GM12873 (cell line): ENCODE measurements at regions not wholly inside any gene's neighbourhood (a gene's known extent, or its start where the extent isn't known, plus 50 kb on each side); places are given as distances from the start of the nearest gene placed in this dataset.

Source experiments
- TF ChIP-seq, protein P1 (sequence below): IDR thresholded peaks from 2 replicates; pipeline ENCODE4 v1.5.1; 2012; ENCODE audit warnings: low read depth, mild to moderate bottlenecking, moderate library complexity, low read length, control low read depth; ENCODE audit not compliant: insufficient read depth; ENCODE audit errors: missing control alignments

DNA sequence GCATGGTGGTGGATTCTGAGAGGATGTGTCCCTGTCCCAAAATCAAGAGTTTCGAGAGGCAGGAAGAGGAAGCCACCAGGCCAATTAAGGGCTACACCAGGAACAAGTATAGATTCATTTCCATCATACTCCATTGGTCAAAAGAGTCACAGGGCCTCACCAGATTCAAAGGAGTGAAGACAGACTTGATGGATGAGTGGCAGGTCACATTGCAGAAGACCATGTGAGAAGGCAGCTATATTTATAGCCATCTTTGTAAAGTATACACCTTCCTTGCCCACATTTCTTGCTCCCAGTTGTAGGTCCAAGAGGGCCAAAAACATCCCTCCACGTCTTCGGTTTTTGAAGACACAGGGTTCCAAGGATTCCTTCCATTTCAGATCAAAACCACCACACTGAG lies 406.0 kb downstream of the BCOR start:
- TF ChIP-seq, protein P1, sequence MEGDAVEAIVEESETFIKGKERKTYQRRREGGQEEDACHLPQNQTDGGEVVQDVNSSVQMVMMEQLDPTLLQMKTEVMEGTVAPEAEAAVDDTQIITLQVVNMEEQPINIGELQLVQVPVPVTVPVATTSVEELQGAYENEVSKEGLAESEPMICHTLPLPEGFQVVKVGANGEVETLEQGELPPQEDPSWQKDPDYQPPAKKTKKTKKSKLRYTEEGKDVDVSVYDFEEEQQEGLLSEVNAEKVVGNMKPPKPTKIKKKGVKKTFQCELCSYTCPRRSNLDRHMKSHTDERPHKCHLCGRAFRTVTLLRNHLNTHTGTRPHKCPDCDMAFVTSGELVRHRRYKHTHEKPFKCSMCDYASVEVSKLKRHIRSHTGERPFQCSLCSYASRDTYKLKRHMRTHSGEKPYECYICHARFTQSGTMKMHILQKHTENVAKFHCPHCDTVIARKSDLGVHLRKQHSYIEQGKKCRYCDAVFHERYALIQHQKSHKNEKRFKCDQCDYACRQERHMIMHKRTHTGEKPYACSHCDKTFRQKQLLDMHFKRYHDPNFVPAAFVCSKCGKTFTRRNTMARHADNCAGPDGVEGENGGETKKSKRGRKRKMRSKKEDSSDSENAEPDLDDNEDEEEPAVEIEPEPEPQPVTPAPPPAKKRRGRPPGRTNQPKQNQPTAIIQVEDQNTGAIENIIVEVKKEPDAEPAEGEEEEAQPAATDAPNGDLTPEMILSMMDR: no peak

DNA sequence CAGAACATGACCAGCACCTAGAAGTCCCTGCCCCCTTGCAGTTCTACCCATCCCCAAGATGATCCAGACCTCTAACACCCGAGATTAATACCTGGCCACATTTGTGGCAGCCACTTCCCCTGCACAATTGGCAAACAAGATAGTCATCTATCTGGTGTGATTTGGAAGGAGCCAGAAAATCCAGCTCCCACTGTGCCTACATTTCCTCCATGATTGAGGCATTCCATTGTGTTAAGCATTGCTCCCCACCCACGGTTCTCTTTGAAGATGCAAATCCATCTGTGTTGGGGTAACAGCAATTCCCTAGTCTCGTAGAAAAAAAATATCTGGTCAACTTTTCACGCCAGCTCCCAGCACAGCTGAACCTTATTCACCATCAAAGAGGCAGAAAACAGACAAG lies 405.0 kb downstream of the BCOR start:
- TF ChIP-seq, protein P1: no peak

DNA sequence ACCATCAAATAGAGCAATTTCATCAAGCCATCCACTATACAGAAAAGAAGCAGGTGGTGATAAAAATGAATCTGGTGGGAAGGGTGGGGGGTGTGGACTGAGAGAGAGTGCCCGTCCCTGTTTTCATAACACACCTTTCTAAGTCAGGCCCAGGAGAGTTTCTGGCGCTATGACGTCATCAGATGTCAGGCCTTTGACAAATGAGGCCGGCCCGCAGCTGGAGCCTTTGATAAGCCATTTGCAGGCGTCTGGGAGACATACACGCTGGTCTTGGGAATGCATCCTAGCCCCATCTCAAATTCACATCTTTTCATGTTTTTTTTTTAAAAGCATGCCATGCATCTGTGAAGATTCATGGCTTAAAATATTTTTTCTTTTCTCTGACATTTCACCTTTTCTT lies 404.5 kb downstream of the BCOR start:
- TF ChIP-seq, protein P1: no peak

DNA sequence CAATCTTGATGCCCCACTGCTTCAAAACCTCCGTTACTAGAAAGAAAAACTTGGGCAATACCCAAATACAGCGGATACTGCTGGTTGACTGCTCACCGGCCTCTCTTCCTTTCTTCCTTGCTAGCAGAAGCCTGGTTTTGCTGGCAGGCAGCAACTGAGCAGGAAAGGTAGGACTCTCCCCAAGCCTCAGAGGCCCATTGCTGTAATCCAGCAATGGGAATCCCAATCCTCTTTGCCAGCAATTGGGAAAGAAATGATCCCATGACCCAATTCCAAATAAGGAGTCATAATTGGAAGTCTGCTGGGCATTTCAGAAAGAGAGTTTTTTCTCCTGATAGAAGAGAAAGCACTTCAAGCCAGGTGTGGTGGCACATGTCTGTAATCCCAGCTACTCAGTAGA lies 394.5 kb downstream of the BCOR start:
- TF ChIP-seq, protein P1: no peak

DNA sequence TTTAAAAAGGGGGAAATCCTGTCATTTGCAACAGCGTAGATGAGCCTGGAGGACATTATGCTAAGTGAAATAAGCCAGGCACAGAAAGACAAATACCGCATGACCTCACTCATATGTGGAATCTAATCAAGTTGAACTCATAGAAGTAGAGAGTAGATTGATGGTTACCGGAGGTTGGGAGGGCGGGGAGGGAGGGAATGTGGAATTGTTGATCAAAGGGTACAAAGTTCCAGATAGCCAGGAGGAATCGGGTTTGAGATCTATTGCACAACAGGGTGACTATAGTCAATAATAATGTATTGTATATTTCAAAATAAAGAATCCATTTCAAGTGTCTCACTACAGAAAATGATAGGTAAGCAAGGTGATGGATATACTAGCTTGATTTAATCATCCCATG lies 393.2 kb downstream of the BCOR start:
- TF ChIP-seq, protein P1: no peak

DNA sequence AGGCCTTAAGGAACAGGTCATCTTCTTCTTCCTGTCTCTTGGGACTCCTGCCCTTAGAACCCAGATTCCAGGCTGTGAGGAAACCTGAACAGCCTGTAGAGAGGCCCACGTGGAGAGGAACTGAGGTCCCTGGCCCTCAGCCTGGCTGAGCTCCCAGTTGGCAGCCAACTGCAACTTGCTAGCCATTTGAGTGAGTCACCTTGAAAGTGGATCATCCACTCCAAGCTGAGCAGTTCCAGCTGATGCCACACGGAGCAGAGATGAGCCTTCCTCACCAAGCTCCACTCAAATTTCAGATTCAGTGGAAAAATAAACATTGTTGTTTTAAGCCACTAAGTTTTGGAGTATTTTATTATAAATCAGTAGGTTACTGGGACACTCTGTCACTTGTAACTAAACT lies 392.5 kb downstream of the BCOR start:
- TF ChIP-seq, protein P1: peak; percentile 33

DNA sequence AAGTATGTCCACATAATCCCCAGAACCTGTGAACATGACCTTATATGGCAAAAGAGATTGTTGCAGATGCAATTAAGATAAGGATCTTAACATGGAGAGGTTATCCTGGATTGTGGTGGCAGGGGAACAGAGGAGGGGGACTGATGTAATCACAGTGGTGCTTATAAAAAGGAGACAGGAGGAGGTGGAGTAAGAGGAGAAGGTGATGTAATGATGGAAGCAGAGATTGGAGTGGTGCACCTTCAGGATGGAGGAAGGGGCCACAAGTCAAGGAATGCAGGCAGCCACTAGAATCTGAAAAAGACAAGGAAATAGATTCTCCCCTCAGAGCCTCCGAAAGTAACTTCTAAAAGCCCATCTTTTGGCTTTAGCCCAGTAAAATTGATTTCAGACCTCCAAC lies 388.4 kb downstream of the BCOR start:
- TF ChIP-seq, protein P1: no peak
